TTC549 (cell line): ENCODE measurements at regions not wholly inside any gene's neighbourhood (a gene's known extent, or its start where the extent isn't known, plus 50 kb on each side); places are given as distances from the start of the nearest gene placed in this dataset.

Source experiments
- FAIRE-seq: peaks from 2 replicates; lab custom pipeline; 2012; peaks lifted over from hg19 to GRCh38; lab: Jason Lieb, UNC

DNA sequence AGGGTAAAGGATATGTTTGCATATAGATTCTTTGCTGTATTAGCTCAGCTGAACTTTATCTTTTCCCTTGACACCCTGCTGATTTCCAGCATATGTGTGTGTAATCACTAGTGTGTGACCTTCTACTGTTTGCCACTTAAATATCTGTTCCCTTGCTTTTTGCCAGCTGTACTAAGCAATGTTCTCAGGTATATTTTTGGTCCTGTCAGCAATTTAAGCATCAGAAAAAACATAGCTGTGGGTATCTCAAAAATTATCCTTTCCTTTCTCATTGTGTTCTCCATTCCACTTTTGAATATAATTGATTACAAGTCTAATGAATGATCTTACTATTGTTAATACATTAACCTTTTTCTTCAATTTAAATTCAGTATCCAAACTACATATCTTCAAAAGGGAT, 59.2 kb upstream of the CDH10 start:
- no peak for FAIRE-seq
